Upper lobe of left lung (tissue), 4 donors: ENCODE measurements at regions not wholly inside any gene's neighbourhood (a gene's known extent, or its start where the extent isn't known, plus 50 kb on each side); places are given as distances from the start of the nearest gene placed in this dataset.

Experiments used
- EP300 ChIP-seq, 4 donors: sonication (generic); formaldehyde crosslinking; IDR thresholded peaks; one replicate each; pipeline ENCODE4 v1.5.1; 2017; ENCODE audit warnings: antibody characterized with exemption in 4 of 4, control low read depth in 2 of 4
- TF ChIP-seq, protein P1 (sequence below), 6 experiments: fragments of 450-650 bp in 4 of 6; fragments of 200-600 bp in 2 of 6; sonication (generic) in 2 of 6; IDR thresholded peaks; one replicate each; pipeline ENCODE4 v1.5.1; 2016 to 2019; ENCODE audit warnings: antibody characterized with exemption in 6 of 6

DNA sequence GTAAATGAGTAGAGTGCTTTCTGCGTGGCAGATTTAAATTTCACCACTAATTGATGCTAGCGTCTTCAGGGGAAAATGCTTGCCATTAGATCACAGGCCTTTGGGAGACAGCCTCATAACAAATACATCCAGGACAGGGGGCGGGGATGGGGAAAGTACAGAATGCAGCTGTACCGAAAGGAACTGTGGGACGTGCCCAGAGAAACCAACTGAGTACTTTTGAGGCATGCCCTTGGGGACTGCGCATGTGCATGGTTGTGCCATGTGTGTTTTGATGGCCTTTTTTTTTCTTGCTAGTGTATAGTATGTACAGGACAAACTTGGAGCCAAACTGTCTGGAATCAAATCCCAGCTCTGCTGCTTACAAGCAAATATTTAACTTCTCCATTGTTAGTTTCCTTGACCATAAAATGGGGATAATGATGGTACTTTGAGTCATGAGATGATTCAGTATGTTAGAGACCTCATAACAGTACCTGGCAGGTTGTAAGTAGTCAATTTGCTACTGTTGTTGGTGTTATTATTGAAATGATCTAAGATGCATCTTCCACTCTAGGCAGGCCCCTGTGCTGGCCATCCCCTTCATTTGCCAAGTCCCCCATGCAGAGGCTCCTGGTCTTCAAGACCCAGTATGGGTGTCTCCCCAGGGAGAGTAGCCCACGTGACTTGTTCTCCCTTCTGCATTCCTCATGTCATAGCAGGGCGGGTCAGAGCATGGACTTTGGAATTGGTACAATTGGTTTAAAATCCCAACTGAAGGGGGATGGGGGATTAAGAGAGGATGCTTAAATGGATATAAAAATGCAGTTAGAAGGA lies 68.3 kb upstream of the NPAS1 start:
- TF ChIP-seq, protein P1, sequence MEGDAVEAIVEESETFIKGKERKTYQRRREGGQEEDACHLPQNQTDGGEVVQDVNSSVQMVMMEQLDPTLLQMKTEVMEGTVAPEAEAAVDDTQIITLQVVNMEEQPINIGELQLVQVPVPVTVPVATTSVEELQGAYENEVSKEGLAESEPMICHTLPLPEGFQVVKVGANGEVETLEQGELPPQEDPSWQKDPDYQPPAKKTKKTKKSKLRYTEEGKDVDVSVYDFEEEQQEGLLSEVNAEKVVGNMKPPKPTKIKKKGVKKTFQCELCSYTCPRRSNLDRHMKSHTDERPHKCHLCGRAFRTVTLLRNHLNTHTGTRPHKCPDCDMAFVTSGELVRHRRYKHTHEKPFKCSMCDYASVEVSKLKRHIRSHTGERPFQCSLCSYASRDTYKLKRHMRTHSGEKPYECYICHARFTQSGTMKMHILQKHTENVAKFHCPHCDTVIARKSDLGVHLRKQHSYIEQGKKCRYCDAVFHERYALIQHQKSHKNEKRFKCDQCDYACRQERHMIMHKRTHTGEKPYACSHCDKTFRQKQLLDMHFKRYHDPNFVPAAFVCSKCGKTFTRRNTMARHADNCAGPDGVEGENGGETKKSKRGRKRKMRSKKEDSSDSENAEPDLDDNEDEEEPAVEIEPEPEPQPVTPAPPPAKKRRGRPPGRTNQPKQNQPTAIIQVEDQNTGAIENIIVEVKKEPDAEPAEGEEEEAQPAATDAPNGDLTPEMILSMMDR (IDR thresholded peaks at IDR 0.05), result no peak
- no peak for TF ChIP-seq EP300 (IDR thresholded peaks at IDR 0.05)
